Breast epithelium (tissue), 4 donors: ENCODE measurements at regions not wholly inside any gene's neighbourhood (a gene's known extent, or its start where the extent isn't known, plus 50 kb on each side); places are given as distances from the start of the nearest gene placed in this dataset.

ENCODE experiments used
- DNase-seq, 2 donors: peaks; one replicate each; pipeline ENCODE4 v3.0.0-alpha.2; 2019; ENCODE audit warnings: low spot score in 2 of 2
- H3K27ac ChIP-seq, 2 donors: fragments of 200-600 bp; sonication (generic) in 1 of 2; one replicate each; pipeline ENCODE4 v1.5.1; 2016 to 2019; ENCODE audit warnings: mild to moderate bottlenecking in 1 of 2
- H3K27me3 ChIP-seq, 2 donors: fragments of 200-600 bp; sonication (generic) in 1 of 2; one replicate each; pipeline versions ENCODE4 v1.5.1 to v1.6.0; 2017 to 2019; ENCODE audit warnings: control low read depth in 1 of 2, mild to moderate bottlenecking in 1 of 2
- H3K36me3 ChIP-seq: fragments of 200-600 bp; one replicate; pipeline ENCODE4 v1.5.1; 2019
- H3K4me1 ChIP-seq, 2 donors: fragments of 200-600 bp; sonication (generic); one replicate each; pipeline ENCODE4 v1.5.1; 2016 to 2019; ENCODE audit warnings: control low read depth in 1 of 2
- H3K4me3 ChIP-seq, 3 donors: fragments of 200-600 bp; sonication (generic); 1 replicate in 2 of 3; 2 replicates in 1 of 3; pipeline ENCODE4 v1.5.1; 2016 to 2019; ENCODE audit warnings: mild to moderate bottlenecking in 3 of 3, moderate library complexity in 2 of 3
- H3K9me3 ChIP-seq, 2 donors: fragments of 200-600 bp; sonication (generic) in 1 of 2; one replicate each; pipeline ENCODE4 v1.5.1; 2016 to 2019; ENCODE audit warnings: control low read depth in 1 of 2
- POLR2A ChIP-seq: fragments of 450-650 bp; IDR thresholded peaks from one replicate; pipeline ENCODE4 v1.6.1; 2016; ENCODE audit warnings: antibody characterized with exemption, mild to moderate bottlenecking, moderate library complexity
- POLR2AphosphoS5 ChIP-seq, 3 donors: sonication (generic); formaldehyde crosslinking; IDR thresholded peaks; one replicate each; pipeline ENCODE4 v1.6.1; 2017; ENCODE audit warnings: antibody characterized with exemption in 3 of 3
- intact Hi-C: fragments of 100-400 bp; cut with DNase I; formaldehyde crosslinking; loops from one replicate; pipeline ENCODE4 v1.15.1; 2023; ENCODE audit warnings: low total_unique reads
- TF ChIP-seq, protein P1 (sequence below), 3 donors: fragments of 450-650 bp; IDR thresholded peaks; one replicate each; pipeline ENCODE4 v1.5.1; 2016 to 2017; ENCODE audit warnings: antibody characterized with exemption in 3 of 3, mild to moderate bottlenecking in 3 of 3, moderate library complexity in 3 of 3

DNA sequence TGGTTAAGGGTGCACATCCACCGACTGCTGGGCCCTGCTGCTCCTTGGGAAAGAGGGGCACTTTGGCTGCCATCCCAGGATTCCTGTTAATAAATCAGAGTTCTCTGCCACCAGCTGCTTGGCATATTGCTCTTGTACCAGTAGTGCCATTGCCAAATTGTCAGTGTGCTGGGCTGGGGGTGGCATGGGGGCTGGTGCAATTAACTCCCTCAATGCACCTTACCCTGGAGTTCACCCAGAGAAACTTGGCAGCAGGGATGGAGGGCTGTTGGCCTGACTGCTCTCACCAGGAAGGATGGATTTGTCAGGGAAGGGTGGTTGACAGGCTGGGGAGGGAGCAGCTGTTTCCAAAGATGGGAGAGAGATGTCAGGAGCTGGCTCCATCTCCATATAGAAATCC lies 94.6 kb upstream of the SKOR2 start:
- no peak for DNase-seq
- Histone ChIP-seq H3K27ac (no peak overlapping the region), H3K27me3 (no peaks in the 10 kb centered on the region), H3K4me3 (no peak overlapping the region), H3K9me3 (no peaks in the 10 kb centered on the region), H3K4me1 (no peaks in the 10 kb centered on the region), H3K36me3 (no peaks in the 10 kb centered on the region)
- TF ChIP-seq POLR2AphosphoS5 (IDR thresholded peaks at IDR 0.05), result no peak
- TF ChIP-seq, protein P1, sequence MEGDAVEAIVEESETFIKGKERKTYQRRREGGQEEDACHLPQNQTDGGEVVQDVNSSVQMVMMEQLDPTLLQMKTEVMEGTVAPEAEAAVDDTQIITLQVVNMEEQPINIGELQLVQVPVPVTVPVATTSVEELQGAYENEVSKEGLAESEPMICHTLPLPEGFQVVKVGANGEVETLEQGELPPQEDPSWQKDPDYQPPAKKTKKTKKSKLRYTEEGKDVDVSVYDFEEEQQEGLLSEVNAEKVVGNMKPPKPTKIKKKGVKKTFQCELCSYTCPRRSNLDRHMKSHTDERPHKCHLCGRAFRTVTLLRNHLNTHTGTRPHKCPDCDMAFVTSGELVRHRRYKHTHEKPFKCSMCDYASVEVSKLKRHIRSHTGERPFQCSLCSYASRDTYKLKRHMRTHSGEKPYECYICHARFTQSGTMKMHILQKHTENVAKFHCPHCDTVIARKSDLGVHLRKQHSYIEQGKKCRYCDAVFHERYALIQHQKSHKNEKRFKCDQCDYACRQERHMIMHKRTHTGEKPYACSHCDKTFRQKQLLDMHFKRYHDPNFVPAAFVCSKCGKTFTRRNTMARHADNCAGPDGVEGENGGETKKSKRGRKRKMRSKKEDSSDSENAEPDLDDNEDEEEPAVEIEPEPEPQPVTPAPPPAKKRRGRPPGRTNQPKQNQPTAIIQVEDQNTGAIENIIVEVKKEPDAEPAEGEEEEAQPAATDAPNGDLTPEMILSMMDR (IDR thresholded peaks at IDR 0.05), result no peak
- no peak for TF ChIP-seq POLR2A
- intact Hi-C loops, result no loop called here

- H3K4me1 ChIP-seq, result no peaks in the 10 kb centered on the region
Observed at GRCh38 chr18:47345291-47345690, 93.8 kb upstream of the SKOR2 start.

GRCh38 chr18:47343291-47343690 lies 91.8 kb upstream of the SKOR2 start:
- no peaks in the 10 kb centered on the region for H3K9me3 ChIP-seq
- H3K36me3 ChIP-seq, result no peaks in the 10 kb centered on the region
- TF ChIP-seq POLR2AphosphoS5 (IDR thresholded peaks at IDR 0.05) (no peak), POLR2A (no peak)
- TF ChIP-seq, protein P1 (IDR thresholded peaks at IDR 0.05), result no peak
- no peak overlapping the region for H3K27ac ChIP-seq
- no peak overlapping the region for H3K4me3 ChIP-seq
- no peaks in the 10 kb centered on the region for H3K27me3 ChIP-seq
- intact Hi-C loops, result no loop called here
- DNase-seq, result no peak
- no peaks in the 10 kb centered on the region for H3K4me1 ChIP-seq

More at GRCh38 chr18:47345291-47345690, 93.8 kb upstream of the SKOR2 start:
- Histone ChIP-seq H3K9me3 (no peaks in the 10 kb centered on the region), H3K36me3 (no peaks in the 10 kb centered on the region), H3K27me3 (no peaks in the 10 kb centered on the region), H3K27ac (no peak overlapping the region), H3K4me3 (no peak overlapping the region)
- no peak for DNase-seq
- intact Hi-C loops, result no loop called here
- TF ChIP-seq, protein P1 (IDR thresholded peaks at IDR 0.05), result no peak
- TF ChIP-seq POLR2AphosphoS5 (IDR thresholded peaks at IDR 0.05) (no peak), POLR2A (no peak)

DNA sequence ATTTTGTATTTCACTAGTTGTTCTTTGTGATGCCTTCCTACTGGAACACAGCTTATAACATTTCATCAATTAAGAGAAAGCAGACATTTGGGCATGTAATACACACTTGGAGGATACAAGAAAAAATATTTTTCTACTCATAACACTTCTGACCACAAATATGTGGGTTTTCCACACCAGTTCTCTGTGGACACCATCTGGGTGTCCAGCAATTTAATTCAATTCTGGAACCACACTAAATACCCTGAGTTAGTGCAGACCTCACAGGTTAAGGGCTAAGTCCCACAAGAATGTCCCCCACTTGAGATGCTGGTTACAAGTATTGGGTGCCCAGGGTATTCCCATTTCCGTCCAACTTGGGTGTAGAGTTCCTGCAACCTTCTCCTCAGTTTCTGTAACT lies 91.1 kb upstream of the SKOR2 start:
- intact Hi-C loops, result no loop called here
- DNase-seq, result no peak
- H3K9me3 ChIP-seq, result no peaks in the 10 kb centered on the region
- H3K4me1 ChIP-seq, result no peaks in the 10 kb centered on the region
- H3K4me3 ChIP-seq, result no peak overlapping the region
- H3K27me3 ChIP-seq, result no peaks in the 10 kb centered on the region
- TF ChIP-seq POLR2A, result no peak
- TF ChIP-seq, protein P1 (IDR thresholded peaks at IDR 0.05), result no peak
- TF ChIP-seq POLR2AphosphoS5 (IDR thresholded peaks at IDR 0.05), result no peak
- H3K27ac ChIP-seq, result no peak overlapping the region
- H3K36me3 ChIP-seq, result no peaks in the 10 kb centered on the region

DNA sequence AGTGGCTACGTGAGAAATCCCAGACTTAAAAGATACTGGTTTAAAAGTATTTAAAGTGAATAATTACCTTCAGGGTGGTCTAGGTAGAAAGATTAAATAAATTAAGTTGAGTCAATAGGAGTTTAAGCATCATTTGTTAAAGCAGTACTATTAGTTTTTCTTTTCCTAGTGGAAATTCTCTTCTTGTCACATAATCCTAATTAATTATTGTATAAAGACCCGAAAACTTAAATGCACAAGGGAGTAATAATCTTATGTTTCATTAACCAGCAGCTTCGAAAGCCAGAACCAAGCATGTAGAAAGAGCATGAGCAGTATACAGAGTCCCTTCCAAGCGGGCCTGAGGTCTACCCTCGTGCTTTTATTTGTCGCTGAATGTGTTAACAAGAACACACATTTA lies 90.2 kb upstream of the SKOR2 start:
- TF ChIP-seq, protein P1 (IDR thresholded peaks at IDR 0.05), result no peak
- TF ChIP-seq POLR2A (no peak), POLR2AphosphoS5 (IDR thresholded peaks at IDR 0.05) (no peak)
- Histone ChIP-seq H3K9me3 (no peaks in the 10 kb centered on the region), H3K27me3 (no peaks in the 10 kb centered on the region), H3K27ac (no peak overlapping the region), H3K36me3 (no peaks in the 10 kb centered on the region), H3K4me1 (no peaks in the 10 kb centered on the region), H3K4me3 (no peak overlapping the region)
- no peak for DNase-seq
- intact Hi-C loops, result no loop called here
